ENCODE measurements at regions not wholly inside any gene's neighbourhood (a gene's known extent, or its start where the extent isn't known, plus 50 kb on each side); places are given as distances from the start of the nearest gene placed in this dataset.

GRCh38 chr15:87689716-87690115, 566.8 kb downstream of the NTRK3 start:
- Mint-ChIP-seq H3K36me3 (ENCODE audit: low read depth) (no peaks in the 10 kb centered on the region), H3K27ac (no peak overlapping the region), H3K4me3 (no peak overlapping the region), H3K9me3 (peaks cover 14% of the 10 kb centered on the region), H3K4me1 (no peaks in the 10 kb centered on the region), H3K27me3 (ENCODE audit: low read depth, poor library complexity) (peaks cover 9% of the 10 kb centered on the region)
- no peak for TF ChIP-seq CTCF (IDR thresholded peaks at IDR 0.05)
- DNase-seq = no peak

GRCh38 chr15:87687523-87687870, 569.0 kb downstream of the NTRK3 start:
- Mint-ChIP-seq H3K36me3 (ENCODE audit: low read depth) (no peaks in the 10 kb centered on the region), H3K4me3 (no peak overlapping the region), H3K9me3 (peaks cover 11% of the 10 kb centered on the region), H3K27me3 (ENCODE audit: low read depth, poor library complexity) (peaks cover 4% of the 10 kb centered on the region), H3K4me1 (no peaks in the 10 kb centered on the region), H3K27ac (no peak overlapping the region)
- no peak for TF ChIP-seq CTCF (IDR thresholded peaks at IDR 0.05)
- no peak for DNase-seq

GRCh38 chr15:87686841-87687522, 569.6 kb downstream of the NTRK3 start:
- peaks cover 7% of the 10 kb centered on the region for H3K27me3 Mint-ChIP-seq (ENCODE audit: low read depth, poor library complexity)
- H3K4me3 Mint-ChIP-seq = no peak overlapping the region
- no peak for TF ChIP-seq CTCF (IDR thresholded peaks at IDR 0.05)
- no peaks in the 10 kb centered on the region for H3K36me3 Mint-ChIP-seq (ENCODE audit: low read depth)
- no peak overlapping the region for H3K27ac Mint-ChIP-seq
- no peak for DNase-seq
- H3K4me1 Mint-ChIP-seq = no peaks in the 10 kb centered on the region
- H3K9me3 Mint-ChIP-seq = peaks cover 9% of the 10 kb centered on the region

- no peak for DNase-seq
- TF ChIP-seq CTCF (IDR thresholded peaks at IDR 0.05) = no peak
- no peaks in the 10 kb centered on the region for H3K4me1 Mint-ChIP-seq
- H3K36me3 Mint-ChIP-seq (ENCODE audit: low read depth) = no peaks in the 10 kb centered on the region
- H3K27ac Mint-ChIP-seq = no peak overlapping the region
- H3K27me3 Mint-ChIP-seq (ENCODE audit: low read depth, poor library complexity) = peaks cover 7% of the 10 kb centered on the region
- H3K4me3 Mint-ChIP-seq = no peak overlapping the region
- H3K9me3 Mint-ChIP-seq = peaks cover 5% of the 10 kb centered on the region
Observed at GRCh38 chr15:87686339-87686738, 570.2 kb downstream of the NTRK3 start.

DNA sequence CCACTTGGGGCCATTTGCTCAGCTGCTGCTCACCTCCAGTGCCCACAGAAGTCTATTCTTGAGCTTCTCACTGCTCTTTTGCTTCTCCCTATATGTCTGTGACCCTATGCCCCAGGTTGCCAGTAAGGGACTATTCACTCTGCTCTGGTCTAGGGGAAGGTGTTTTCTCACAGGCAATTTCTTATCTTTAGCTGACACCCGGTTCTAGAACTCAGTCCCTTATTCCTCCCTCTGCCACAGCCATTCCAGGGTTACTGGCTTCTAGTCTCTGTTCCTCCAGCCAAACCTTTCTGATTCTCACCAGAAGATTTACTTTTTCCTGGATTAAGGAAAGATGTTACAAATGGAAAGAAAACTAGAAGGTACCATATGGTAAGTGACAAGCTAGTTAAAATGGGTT, 574.0 kb downstream of the NTRK3 start:
- no peak for DNase-seq
- Mint-ChIP-seq H3K27me3 (ENCODE audit: low read depth, poor library complexity) (peaks cover 4% of the 10 kb centered on the region), H3K27ac (no peak overlapping the region)

More for the DNA sequence above, 574.0 kb downstream of the NTRK3 start:
- Mint-ChIP-seq H3K4me3 (no peak overlapping the region), H3K4me1 (no peaks in the 10 kb centered on the region), H3K9me3 (peaks cover 7% of the 10 kb centered on the region), H3K36me3 (ENCODE audit: low read depth) (no peaks in the 10 kb centered on the region)
- TF ChIP-seq CTCF (IDR thresholded peaks at IDR 0.05) = no peak

Measured in nephron progenitor cell (in vitro differentiated cells).